ENCODE measurements at regions not wholly inside any gene's neighbourhood (a gene's known extent, or its start where the extent isn't known, plus 50 kb on each side); places are given as distances from the start of the nearest gene placed in this dataset.

GRCh38 chr9:103266064-103266463, 270.9 kb downstream of the CYLC2 start:
- no peak for ATAC-seq
- TF ChIP-seq EZH2 (IDR thresholded peaks at IDR 0.05): no peak
- TF ChIP-seq ZBTB33 (IDR thresholded peaks at IDR 0.05; ENCODE audit: extremely low read depth, insufficient replicate concordance, low read length): no peak
- TF ChIP-seq ZNF274 (IDR thresholded peaks at IDR 0.05; ENCODE audit: low read depth, low read length): no peak
- TF ChIP-seq FOSL1 (IDR thresholded peaks at IDR 0.05; ENCODE audit: low read depth): no peak
- TF ChIP-seq TCF7L2 (IDR thresholded peaks at IDR 0.05; ENCODE audit: borderline replicate concordance, extremely low read depth, insufficient read depth, insufficient read length): no peak
- TF ChIP-seq POLR2A (IDR thresholded peaks at IDR 0.05; ENCODE audit: borderline replicate concordance, extremely low read depth, insufficient read depth, insufficient read length): no peak
- TF ChIP-seq SIN3A (IDR thresholded peaks at IDR 0.05; ENCODE audit: low read depth): no peak
- TF ChIP-seq EGR1 (IDR thresholded peaks at IDR 0.05; ENCODE audit: low read depth): no peak
- TF ChIP-seq, protein P1, sequence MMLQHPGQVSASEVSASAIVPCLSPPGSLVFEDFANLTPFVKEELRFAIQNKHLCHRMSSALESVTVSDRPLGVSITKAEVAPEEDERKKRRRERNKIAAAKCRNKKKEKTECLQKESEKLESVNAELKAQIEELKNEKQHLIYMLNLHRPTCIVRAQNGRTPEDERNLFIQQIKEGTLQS (IDR thresholded peaks at IDR 0.05): no peak
- H3K36me3 ChIP-seq (ENCODE audit: control insufficient read depth in 1 of 2, insufficient read depth in 2 of 2, low read length in 2 of 2): no peaks in the 10 kb centered on the region
- H3K9me2 ChIP-seq (ENCODE audit: insufficient read depth): no peaks in the 10 kb centered on the region
- H3K9ac ChIP-seq (ENCODE audit: low read length): no peak overlapping the region
- H3K4me2 ChIP-seq (ENCODE audit: low read length): no peak overlapping the region
- ChIA-PET POLR2A (no interaction called here), CTCF (no interaction called here), RAD21 (ENCODE audit: low non-redundant PET in 1 of 2, low total read pairs in 2 of 2, uncharacterized antibody in 2 of 2, unreplicated experiment in 2 of 2) (no interaction called here)
- no peak overlapping the region for H3K27ac ChIP-seq (ENCODE audit: low read depth, low read length)
- no peaks in the 10 kb centered on the region; the same call in 1 of the 2 replicates for H4K20me1 ChIP-seq (ENCODE audit: insufficient read depth)
- no peaks in the 10 kb centered on the region for H3K4me1 ChIP-seq (ENCODE audit: control insufficient read depth in 1 of 2, insufficient read depth in 2 of 2, low read length in 2 of 2)
- no peaks in the 10 kb centered on the region for H3K27me3 ChIP-seq (ENCODE audit: insufficient read depth, low read length)
- no TSS peak for BruUV-seq (replicated peaks)
- H3K4me3 ChIP-seq (replicated peaks in 1 of 2; ENCODE audit: low read depth in 1 of 2, low read length in 2 of 2): no peak overlapping the region
- no peak overlapping the region for H2AFZ ChIP-seq (ENCODE audit: low read depth, low read length, poor library complexity, severe bottlenecking)
- intact Hi-C loops (cut with micrococcal nuclease): no loop called here
- no peak for DNase-seq (ENCODE audit: low read depth, low spot score)
- peaks cover 5 to 9% of the 10 kb centered on the region in 2 experiments; a peak in 2 of 4 replicates for H3K9me3 ChIP-seq (ENCODE audit: control insufficient read depth in 1 of 2, insufficient read depth in 1 of 2, low read depth in 1 of 2, low read length in 2 of 2)
- H3K79me2 ChIP-seq (ENCODE audit: insufficient read depth, low read length): no peaks in the 10 kb centered on the region
